ENCODE measurements at regions not wholly inside any gene's neighbourhood (a gene's known extent, or its start where the extent isn't known, plus 50 kb on each side); places are given as distances from the start of the nearest gene placed in this dataset.

- no peak for DNase-seq
Observed at GRCh38 chr20:52708137-52708536, 264.0 kb upstream of the TSHZ2 start.

DNA sequence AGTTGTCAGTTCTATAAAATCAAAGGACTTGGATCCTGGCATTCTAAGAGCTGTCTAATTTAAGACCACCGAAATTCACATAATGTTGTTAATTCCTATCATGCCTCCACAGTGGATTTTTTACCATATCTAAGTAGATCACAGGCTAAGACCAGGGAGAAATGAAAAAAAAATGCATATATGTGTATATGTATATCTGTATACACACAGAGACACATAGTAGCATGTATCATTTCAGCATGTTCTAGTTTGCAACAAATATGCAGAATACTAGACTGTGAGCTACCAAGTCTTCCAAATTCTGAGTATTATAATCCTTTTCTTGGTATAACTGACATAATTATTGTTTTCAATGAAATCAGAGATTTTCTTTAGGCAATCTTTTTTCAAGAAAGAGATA, 267.6 kb upstream of the TSHZ2 start:
- no peak for DNase-seq

- DNase-seq: no peak
Observed at GRCh38 chr20:52688345-52688744, 283.8 kb upstream of the TSHZ2 start.

DNA sequence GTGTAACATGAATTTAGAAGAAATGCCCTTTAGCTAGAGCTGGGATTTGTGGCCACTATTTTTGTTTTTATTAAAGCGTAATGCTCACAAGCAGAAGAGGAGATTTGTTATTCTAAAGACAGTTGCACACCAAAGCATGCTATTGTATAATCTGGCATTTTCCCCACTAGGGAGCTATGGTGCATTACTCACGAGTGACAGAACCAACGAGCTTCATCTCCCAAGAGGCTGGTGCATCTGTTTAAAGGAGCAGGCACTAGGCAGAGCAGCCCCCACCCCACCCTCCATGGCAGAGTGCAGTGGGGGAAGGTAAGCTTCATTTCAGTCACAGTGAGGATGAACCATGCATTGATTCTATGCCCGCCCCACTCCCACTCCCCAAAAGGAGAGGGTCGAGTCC, 287.3 kb upstream of the TSHZ2 start:
- no peak for DNase-seq

GRCh38 chr20:52684176-52684575, 288.0 kb upstream of the TSHZ2 start:
- no peak for DNase-seq

DNA sequence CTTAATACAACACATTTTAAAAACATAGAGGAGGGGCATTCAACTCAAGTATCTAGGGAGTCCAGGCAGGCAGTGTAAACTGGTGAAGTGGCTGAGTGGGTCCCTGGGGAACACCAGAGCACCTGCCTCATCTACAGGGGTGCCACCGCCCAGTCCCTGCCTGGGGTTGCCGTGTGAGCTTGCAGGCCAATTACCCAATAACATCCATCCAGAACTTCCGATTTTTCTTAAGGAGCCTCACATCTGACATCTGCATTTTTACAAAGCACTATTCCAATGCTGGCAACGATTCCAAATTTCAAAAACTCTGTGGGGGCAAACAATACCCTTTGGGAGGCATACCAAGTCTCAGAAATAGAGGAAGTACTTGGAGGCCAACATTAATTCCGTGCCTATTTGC, 288.4 kb upstream of the TSHZ2 start:
- DNase-seq: no peak

GRCh38 chr20:52682237-52682636, 289.9 kb upstream of the TSHZ2 start:
- DNase-seq: no peak

- DNase-seq: no peak
Observed at GRCh38 chr20:52681288-52681687, 290.9 kb upstream of the TSHZ2 start.

GRCh38 chr20:52677216-52677615, 294.9 kb upstream of the TSHZ2 start:
- no peak for DNase-seq

- no peak for DNase-seq
Observed at GRCh38 chr20:52676283-52676995, 295.7 kb upstream of the TSHZ2 start.

DNA sequence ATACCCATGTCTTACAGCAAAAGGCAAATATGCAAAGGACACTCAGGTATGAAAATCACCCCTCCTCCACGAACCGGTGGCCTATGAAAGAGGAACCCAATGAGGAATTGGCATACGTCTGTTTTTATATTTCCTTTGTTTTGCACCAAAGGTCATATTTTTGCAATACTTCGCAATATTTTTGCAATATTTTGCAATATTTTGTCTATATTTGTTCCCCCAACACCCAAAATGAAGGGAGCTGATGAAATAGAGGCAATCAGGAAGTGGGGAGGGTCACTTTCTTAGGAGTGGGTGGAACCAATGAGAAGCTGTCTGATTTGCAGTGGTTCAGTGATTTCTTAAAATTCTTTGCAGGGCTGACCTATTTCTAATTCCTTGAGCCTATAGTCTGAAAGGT, 296.8 kb upstream of the TSHZ2 start:
- DNase-seq: no peak

DNA sequence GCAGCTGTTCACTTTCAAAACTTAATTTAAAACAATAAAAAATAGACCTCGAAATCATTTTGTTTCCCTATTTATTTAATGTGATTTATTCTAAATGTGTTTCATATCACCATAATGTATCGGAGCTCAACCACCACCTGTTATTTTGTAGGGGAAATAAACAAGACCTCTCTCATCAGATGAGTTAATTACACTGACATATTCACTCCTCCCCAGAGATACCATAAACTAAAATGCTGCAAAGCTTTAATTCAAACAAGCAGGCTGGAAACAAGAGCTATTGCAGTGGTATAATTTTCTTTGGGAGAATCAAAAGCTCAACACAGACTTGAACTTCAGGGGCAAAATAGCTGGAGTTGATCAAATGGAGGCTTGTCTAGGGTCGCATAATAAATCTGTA, 303.5 kb upstream of the TSHZ2 start:
- DNase-seq: no peak

GRCh38 chr20:52667358-52667757, 304.8 kb upstream of the TSHZ2 start:
- no peak for DNase-seq

DNA sequence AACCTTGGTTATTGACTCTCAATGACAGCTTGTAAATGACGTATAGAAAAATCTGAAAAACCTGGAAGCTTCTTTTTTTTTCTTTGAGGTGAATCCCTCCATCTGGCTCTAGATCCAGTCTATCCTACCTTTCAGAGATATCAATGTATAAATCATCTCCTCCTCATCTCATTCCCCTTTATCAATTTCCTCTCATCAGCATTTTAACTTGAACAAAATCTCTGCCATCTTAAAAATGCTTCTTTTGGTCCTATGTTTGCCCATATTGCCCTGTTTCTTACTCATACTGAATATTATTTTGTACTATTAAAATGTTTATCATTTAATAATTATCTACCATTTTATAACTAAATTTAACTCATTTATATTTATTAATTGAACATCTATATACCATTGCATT, 306.7 kb upstream of the TSHZ2 start:
- no peak for DNase-seq

- no peak for DNase-seq
Observed at GRCh38 chr20:52655395-52655794, 316.8 kb upstream of the TSHZ2 start.

DNA sequence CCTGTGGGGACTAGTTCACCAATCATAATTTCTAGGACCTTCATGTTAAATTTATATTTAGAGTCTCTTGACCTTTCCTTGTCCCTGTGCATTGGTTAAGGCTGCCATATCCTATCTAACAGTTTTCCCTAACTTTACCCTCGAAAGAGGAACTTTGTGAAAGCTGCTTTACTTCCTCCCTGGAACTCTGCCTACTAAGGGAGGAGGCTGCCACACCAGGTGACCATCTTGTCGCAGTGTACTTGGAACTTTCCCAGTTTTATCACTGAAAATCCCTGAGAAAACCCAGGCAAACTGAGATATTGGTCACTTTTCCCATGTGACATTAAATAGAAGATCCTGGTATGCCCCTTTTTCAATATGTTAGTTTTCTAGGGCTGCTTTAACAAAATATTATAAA, 317.6 kb upstream of the TSHZ2 start:
- DNase-seq: no peak

DNA sequence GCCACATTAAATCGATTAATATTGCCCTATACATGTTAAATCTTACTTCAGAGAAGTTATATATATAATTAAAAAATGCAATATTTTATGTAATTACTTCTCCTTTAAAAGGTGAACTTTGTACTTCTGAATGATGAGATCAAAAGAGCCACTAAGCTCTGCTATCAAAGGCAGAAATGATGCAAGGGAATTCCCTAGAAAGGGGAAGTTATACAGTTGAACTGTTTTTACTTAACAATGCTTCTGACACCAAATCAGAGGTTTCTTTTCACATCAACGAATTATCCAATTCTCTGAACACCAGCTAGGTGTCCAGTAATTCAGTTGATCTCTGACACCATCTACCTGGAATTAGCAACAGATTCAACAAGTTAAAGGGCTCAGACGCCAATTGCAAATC, 319.9 kb upstream of the TSHZ2 start:
- no peak for DNase-seq

DNA sequence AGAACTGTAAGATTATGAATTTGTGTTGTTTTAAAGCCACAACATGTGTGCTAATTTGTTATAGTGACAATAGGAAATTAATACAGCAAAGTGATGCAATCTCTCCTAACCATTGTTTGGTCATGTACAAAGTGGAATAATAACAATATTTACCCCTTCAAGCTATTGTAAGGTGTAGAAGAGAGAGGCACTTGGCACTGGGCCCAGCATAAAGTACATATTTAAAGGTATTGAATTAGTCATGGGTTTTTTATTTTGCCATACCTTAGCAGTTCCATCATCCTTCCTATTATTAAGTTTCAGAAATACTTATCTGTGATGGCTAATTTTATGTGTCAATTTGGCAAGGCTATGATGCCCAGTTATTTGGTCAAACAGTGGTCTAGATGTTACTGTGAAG, 322.4 kb upstream of the TSHZ2 start:
- no peak for DNase-seq

- no peak for DNase-seq
Observed at GRCh38 chr20:52645822-52646221, 326.3 kb upstream of the TSHZ2 start.

GRCh38 chr20:52643034-52643433, 329.1 kb upstream of the TSHZ2 start:
- DNase-seq: no peak

- DNase-seq: no peak
Observed at GRCh38 chr20:52637201-52637600, 335.0 kb upstream of the TSHZ2 start.

DNA sequence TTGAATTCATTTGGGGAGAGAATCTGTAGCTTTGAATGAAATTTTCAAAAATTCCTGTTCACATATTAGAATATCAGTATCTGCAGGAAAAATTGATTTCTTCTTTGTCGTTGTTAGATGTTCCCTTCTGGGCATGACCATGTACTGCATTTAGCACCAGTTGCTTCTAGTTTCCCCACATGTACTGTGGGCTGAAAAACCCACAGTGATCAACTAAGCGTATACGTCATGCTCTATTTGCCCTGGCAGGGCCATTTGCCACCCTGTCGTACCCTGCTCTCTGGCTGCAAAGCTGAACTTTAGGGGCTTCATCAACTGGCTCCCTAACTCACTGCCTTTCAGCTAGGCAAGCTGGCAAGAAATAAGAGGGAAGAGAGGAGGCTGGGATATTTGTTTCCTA, 340.7 kb upstream of the TSHZ2 start:
- DNase-seq: no peak

- DNase-seq: no peak
Observed at GRCh38 chr20:52630138-52630537, 342.0 kb upstream of the TSHZ2 start.

DNA sequence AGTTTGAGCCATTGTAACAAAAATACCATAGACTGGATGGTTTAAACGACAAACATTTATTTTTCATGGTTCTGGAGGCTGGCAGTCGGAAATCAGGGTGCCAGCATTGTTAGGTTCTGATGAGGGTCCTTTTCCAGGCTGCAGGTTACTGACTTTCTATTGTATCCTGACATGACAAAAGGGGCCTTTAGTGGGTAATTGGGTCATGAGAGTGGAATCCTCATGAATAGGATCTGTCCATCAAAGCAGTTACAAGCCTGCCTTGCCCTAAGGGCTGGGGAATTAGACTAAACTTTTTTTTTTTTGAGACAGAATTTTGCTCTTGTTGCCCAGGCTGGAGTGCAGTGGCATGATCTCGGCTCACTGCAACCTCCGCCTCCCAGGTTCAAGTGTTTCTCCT, 347.9 kb upstream of the TSHZ2 start:
- no peak for DNase-seq

GRCh38 chr20:52622081-52622480, 350.1 kb upstream of the TSHZ2 start:
- DNase-seq: no peak

- DNase-seq: no peak
Observed at GRCh38 chr20:52621401-52621800, 350.8 kb upstream of the TSHZ2 start.
